GM19328 (cell line): ENCODE measurements at regions not wholly inside any gene's neighbourhood (a gene's known extent, or its start where the extent isn't known, plus 50 kb on each side); places are given as distances from the start of the nearest gene placed in this dataset.

ENCODE experiments used
- ATAC-seq: cut with Tn5 transposase; IDR thresholded peaks from one replicate; pipeline ENCODE4 v1.9.1; 2021; ENCODE audit warnings: mild to moderate bottlenecking, moderate library complexity; ENCODE audit not compliant: unreplicated experiment

DNA sequence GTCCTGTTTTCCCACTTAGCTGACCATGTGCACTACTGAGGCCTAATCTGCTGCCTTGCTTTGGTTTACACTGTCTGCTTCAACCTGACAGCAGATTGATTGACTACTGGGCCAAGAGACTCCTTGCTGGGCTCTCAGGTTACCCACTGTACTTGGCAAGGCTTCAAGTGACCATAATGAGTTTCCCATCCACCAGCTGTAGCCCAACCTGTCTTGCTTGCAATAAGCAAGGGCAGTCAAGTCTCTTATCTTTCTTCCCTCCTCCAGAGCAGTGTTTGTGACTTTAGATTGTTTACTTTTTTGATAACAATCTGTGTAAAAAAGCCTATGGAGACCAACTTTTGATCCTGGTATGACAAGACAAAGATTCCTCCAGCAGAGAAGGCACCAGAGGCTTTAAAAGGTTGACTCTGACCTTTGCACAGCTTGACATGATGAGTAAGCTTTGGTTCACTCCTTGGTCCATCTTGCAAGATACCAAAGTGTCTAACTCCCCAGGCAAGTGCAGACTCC lies 912.3 kb upstream of the SEMA6A start:
- no peak for ATAC-seq

DNA sequence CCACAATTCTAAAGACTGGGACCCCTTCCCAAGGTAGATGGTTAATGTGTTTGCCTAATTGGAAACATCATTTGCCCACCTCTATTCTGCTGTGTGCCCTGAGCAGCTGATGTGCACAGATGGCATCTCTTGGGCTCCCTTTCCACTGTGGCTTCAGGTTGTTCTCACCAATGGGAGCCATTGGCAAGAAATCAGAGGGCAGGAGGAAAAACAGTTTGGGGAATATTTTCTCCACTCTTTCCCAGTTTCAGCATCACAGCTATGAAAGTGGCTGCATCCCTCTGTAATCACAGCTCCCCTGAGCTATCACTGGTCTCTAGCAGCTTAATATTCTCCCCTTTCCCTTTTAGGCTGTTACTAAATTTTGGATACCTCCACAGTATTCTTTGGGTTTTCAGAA lies 911.6 kb upstream of the SEMA6A start:
- no peak for ATAC-seq

DNA sequence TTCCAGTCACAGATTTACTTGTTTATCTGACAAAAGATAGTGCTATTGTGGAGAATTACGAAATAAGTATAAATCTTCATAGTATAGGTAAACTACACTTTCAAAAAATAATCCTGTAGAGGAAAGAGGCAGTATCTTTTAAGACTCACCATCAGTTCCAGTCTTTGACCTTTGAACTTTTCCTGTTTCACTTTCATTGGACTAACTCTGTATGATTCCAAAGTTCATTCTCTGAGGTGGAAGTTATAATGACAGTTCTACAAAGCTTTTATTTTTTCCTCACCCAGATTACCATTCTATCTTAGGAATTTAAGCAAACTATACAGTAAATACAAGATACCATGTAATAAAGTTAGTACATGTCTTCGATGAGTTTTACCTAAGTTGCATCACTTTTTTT lies 901.3 kb upstream of the SEMA6A start:
- ATAC-seq = no peak

DNA sequence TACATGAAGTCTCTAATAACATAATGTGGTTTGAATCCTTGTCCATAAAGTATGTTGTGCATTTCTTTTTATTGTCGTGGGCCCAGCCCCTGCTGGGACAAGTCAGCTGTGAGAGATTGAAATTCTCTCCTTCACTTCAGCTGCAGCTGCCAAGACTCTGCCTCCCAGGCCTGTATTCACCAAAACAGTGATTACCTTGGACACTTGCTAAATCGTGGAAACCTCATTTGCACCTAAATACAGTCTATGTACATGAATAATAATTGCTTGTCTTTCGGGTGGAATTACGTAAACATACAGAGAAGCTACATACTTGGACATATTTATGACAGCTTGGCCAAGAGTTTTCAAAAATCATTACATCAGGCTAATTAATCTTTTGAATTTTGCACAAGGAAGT lies 898.5 kb upstream of the SEMA6A start:
- no peak for ATAC-seq

DNA sequence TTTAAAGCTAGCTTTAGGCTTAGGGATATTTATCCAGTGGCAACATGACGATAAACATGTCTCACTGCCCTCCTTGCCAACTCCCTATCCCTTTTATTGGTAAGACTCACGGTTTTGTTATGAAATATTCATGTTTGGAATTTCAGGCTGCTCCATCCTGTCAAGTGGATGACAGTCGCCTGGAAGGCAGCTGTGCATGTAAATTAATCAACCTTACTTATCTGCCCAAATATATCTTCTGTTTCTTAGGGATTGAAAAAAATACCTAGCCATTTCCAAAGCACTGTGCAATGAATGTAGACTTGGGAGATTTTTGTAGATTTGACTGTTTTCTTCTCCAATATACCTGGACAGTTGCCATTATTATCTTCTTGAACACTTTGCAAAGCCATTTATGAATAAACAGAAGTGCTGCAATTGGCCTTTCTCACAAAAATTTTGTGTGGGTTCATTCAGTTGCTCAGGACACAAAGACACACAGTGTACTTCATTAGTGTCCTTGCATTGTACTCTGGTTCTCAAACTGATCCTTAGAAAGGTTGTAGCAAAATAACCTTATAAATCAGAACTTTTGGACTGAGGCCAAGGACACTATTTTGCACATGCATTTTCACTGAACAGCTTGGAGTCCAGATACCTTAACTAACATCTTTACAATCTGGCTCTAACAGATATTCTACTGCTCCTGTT lies 889.4 kb upstream of the SEMA6A start:
- ATAC-seq = no peak

DNA sequence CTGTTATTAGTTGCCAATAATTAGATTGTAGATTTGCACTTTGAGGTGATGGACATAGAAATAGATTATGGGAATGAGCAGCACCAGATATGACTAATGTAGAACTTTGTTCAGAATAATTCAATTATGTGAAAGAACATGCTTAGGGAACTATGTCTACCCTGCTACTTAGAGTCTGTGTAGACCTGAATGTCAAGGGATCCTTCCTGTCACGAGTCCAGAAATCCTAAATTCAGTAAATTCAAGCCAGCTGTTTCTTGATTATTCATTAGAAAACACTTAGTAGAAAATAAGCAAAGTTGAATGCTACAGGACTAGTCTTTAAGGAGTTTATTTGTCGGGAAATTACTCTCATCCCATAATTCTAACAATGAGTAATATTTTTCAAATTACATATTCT lies 887.3 kb upstream of the SEMA6A start:
- no peak for ATAC-seq

DNA sequence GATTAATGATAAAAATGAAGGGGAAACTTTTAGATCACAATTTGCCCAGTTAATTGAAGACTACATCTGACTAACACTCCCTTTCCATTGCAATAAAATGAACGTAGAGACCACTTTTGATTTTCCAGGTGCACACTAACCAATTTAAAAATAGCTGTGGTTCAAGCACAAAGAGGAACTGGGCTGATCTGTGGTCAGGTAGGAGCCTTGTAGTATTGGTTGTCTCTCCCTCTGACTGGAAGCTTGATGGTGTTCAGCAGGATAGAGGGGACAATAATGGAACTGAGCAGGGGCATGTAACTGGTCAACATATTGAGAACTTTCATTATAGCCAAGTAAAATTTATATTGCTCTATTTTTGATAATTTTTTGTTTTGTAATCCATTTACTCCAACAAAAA lies 886.8 kb upstream of the SEMA6A start:
- peak; percentile 53 for ATAC-seq

DNA sequence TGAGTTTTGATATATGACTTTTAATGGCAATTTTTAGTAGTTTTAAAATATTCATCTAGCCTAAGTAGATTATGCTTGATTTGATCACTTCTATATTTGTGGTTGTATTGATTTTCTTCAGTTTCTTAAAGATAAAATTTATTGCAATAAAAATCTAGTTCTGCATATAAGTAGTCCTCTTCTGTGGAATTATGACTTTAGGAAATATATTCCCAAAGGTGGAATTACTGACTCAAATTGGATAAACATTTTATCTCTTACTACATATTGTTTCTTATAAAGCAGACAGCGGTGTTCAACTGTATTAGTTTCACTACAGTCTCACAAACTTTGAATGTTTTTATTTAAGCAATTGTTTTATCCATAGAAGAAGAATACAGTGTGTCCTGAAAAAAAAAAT lies 883.0 kb upstream of the SEMA6A start:
- ATAC-seq = no peak

DNA sequence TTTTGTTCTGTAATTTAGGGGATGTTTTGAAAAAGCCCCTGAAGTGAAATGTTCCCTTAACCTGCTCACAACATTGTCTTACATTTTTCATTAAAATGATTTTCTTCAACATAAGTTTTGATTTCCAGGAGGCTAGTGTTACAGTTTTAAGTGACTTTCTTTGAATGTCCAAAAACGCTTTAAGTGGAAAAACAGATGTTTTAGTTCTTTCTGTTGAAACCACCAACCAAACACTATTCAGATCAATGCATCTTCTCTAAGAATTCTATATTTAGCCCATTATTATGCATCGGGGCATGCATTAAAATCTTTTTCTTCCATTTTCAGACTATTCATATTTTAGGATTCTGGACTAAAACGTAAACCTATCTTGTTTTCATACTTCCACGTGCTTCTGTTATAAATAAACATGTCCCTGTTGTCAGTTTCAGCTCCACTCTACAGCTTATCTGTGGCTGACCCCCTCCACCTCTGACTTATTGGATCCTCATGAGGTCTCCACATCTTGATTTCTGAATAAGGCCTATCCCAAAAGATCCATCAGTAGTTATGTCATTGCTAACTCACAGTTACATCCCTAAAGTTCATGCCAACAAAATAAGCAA lies 882.3 kb upstream of the SEMA6A start:
- ATAC-seq = no peak

DNA sequence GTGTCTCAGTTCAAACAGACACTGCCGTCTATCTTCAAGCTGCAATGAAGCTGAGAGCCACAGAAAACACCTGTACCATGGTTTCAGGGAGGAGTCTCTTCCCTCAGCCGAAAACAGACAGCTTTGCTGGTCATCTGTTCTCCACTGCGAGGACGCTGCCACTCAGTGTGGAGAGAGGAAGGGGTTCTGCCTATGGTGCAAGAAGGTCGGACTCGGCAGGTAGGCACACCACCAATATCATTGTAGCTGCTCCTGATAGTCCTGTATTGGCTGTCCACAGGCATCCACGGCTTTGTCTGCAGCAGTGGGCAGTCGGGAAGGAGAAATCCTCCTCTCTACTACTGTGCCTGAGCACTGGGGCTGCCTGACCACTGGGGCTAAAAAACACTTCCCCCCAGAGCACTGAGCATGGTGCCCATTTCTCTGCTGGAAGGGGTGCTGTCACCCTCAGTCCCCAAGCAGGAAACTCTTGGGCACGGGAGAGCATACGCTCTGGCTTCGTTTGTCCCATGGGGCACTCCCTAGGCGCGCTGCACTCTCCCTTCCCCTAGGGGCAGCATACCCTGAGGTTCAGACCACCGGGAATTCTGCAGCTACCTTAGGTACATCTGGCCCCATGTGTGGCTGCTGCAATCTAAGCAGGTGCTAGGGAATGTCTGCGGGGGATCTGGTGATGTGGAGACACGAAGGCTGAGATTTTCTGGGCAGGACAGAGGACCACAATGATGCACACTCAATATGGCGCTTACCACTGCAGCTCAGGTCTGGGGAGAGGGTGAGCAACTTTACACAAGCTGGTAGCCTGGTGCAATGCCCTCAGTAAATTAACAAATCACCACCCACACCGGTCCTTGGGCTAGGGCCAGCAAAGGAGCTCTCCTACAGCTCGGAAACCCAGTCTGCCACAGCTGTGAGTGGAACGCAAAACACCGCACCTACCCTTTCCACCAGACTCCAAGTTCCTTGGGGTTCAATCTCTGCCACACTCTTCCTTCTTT lies 880.9 kb upstream of the SEMA6A start:
- ATAC-seq = peak; percentile 32

DNA sequence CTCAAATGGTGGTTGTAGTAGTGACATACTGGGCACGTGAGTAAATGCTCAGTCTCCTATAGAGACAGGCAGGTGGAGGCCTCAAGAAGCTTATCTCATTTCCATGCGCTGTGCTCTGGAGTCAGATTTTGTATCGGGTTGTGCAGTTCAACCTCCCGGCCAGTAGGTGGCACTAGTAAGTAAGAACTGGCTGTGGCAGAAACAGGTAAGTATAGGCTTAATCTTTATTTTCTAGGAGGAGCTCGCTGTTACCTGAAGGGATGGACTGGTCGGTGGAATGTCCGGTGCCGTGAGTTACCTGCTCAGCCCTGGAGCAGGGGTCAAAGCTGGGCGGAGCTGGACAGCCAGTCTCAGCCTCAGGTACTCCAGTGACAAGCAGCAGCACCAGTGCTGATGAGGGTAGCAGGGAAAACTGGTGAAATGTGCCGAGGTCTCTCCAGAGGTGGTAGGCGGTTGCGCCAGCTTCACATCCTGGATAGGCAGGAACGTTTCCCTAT lies 880.1 kb upstream of the SEMA6A start:
- ATAC-seq = peak; percentile 86

DNA sequence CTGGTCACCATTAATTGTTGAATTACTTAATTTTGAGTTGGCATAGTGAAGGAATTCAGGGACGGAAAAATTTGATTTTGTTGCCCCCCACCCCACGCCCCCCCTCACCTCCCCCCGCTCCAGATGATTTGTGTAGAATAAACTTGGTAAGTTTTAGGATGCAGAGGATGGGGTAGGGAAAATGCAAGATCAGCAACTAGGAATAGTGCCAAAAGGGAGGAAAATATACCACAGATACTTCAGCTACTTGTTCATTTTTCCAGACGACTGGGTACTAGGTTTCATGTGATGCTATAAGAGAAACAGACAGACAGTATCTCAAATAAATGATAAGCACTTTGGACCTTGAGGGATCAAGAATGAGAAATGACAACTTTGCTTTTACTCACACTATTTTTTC lies 862.2 kb upstream of the SEMA6A start:
- no peak for ATAC-seq

DNA sequence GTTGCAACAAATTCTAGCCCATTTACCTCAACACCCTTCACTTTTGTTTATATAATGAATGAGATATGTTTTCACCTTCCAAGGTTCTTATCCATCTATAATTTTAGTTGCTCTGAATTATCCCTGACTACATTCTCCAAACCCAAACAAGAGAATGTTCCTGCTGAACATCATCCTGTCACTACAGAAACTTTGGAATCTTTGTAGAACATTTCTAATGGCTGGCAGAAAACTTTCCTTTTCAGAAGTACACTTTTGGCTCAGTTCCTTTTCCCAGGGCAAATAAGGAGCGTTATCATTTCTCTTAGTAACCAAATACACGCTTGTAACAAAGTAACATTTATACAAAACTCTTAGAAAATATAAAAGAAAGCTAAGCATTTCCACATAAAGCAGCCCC lies 860.6 kb upstream of the SEMA6A start:
- no peak for ATAC-seq

DNA sequence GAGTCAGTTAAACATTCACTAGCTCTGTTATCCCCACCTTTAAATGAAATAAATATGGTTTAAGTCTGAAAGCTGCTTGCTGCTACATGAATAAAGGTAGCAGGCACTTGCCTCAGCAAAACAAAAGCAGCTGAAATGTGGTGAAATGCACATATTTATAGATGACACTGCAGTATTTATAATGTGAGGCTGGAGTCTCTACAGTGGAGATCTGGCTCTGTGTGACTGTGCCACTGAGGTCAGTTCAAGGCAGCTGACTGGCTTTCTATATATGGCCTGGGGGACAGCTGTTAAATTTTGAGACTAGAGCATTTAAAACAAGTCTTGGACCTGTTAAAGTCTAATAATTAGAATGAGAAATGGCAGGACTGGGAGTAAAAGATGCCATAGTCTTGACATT lies 859.6 kb upstream of the SEMA6A start:
- ATAC-seq = no peak

DNA sequence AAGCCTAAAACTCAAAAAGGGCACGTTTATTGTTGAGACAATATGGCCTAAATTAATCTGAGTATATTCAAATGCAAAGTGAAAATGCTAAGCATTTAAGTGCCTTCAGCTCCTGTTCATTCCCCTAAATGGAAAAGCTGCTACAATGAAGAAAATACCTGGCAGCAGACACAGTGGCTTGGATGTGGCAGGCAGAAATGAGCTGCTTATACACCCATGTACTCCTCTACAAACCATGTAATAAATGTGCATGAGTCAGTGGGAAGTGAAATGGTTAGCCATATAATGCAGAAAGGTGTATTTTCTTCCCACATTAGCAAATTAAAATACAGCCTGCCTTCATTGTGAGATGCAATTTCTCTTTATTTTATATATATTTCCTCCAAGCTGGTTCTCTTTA lies 859.2 kb upstream of the SEMA6A start:
- no peak for ATAC-seq

DNA sequence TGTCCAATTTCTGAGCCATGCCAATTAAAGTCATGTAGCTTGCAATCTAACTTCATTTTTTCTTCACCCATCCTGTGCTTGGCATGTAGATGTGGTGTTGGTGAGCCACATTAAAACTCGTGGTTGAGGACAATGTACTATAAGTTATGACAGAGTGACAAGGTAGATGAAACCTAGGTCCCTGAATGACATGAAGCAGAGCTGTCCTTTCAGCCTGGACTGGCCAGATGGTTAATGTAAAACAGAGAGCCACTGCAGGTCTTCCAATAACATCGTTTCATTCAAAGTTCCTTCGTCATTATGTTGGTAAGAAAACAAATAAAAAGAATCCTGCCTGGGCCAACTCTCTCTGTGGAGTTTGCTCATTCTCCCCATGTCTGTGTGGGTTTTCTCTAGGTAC lies 856.5 kb upstream of the SEMA6A start:
- no peak for ATAC-seq

DNA sequence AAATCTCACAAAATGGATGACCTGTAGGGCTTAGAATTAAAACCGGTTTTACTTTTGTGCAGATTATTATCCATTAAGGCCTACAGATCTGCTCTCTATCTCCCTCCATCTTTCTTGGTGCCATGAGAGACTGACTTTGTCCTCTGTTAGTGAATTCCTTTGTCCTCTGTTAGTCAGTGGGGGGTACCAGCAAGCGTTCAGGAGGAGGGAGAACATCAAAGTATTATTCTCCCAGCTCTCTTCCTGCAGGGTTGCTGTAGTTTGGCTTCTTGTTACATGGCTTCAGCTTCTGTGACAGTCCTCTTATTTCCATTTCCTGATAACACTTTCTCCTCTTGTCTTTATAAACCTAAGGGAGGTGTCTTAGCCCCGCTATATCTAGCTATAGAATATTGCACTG lies 850.5 kb upstream of the SEMA6A start:
- ATAC-seq = no peak

DNA sequence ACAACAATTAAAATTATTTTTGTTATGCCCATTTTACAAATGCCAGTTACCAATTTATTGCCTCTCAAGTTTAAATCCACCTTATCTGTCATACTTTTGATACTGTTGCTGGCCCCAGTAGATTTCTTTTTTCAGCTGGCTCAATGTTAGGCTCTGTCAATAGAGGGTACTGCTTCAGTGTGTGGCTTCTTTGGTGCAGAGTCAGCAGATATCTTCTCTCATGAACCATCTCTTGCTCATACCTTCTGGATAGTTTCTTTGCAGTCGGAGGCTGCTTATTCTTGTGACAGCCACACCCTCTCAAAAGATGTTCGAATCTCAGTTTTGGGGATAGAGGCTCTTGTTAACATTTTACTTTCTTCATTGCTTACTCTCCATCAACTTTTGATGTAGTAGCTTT lies 849.9 kb upstream of the SEMA6A start:
- ATAC-seq = no peak

DNA sequence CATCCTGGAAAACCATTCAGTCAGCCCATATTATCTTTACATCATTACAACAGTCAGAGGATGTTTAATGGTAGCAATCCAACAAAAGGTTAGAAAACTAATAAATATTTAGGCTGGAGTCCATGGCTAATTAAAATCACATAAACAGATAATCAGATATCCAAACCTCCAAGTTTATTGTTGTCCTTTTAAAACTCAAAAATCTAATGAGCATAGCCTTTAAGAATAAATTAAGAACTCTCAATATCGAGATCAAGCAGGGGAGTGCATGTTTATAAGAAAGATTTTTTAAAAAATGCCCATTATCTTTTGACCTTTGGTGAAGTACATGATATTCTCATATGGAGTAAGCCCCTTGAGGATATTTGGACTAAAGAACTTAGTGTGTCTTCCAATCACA lies 842.9 kb upstream of the SEMA6A start:
- no peak for ATAC-seq

DNA sequence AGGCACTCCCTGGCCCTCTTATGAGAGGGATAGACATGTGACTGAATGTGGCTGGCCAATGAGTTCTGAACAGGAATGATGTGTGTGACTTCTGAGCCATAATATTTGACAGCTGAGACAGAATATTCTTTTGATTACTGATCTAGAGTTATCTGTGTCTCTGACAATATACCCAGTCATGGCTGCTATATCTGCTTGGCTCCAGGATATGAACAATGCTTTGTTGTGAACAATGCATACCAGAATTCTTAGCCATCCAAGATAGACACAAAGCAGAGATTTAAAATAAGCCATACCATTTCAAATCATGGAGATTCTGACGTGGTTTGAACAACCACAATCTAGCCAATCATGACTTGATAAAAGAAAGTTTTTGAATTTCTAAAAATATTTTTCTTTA lies 840.3 kb upstream of the SEMA6A start:
- ATAC-seq = no peak

DNA sequence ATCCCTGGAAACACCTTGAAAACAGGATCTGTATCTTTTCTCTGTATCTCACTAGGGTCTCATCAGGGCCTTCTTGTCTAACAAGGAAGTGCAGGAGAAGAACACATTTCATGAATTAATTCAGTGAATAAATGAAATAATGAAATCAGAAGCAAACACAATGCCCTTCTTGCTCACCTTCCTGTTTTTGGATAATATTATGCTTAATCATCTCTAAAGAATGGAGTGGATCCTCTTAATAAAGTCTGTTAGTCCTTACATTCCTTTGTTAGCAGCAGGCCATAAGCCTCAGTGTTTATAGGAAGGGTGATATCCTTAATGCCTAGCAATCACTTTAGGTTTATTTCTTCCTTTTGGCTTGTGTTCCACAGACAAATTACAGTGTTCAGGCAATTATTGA lies 837.1 kb upstream of the SEMA6A start:
- no peak for ATAC-seq
